ENCODE measurements at regions not wholly inside any gene's neighbourhood (a gene's known extent, or its start where the extent isn't known, plus 50 kb on each side); places are given as distances from the start of the nearest gene placed in this dataset.
"Not testable (repeated sequence)": the region's sequence is repeated elsewhere in the genome, so short reads cannot be mapped to it uniquely, and the experiment has no call there.

GRCh38 chr21:36261459-36261858 lies 58.5 kb upstream of the MORC3 start:
- ChIA-PET CTCF (no interaction called here), POLR2A (no interaction called here)
- no peak for DNase-seq (ENCODE audit: extremely low spot score)
- TF ChIP-seq NFRKB (IDR thresholded peaks at IDR 0.05) (no peak), SP1 (IDR thresholded peaks at IDR 0.05) (no peak), ZNF384 (IDR thresholded peaks at IDR 0.05) (no peak), SUZ12 (IDR thresholded peaks at IDR 0.05) (no peak), BHLHE40 (IDR thresholded peaks at IDR 0.05; ENCODE audit: borderline replicate concordance) (no peak), PKNOX1 (IDR thresholded peaks at IDR 0.05) (no peak), L3MBTL2 (conservative IDR thresholded peaks at IDR 0.05) (no peak), FOXA1 (IDR thresholded peaks at IDR 0.05) (no peak), FOXM1 (IDR thresholded peaks at IDR 0.05; ENCODE audit: borderline replicate concordance) (no peak), TARDBP (IDR thresholded peaks at IDR 0.05) (no peak), LEF1 (IDR thresholded peaks at IDR 0.05; ENCODE audit: borderline replicate concordance) (no peak), ARNT (IDR thresholded peaks at IDR 0.05) (no peak), CTBP1 (IDR thresholded peaks at IDR 0.05; ENCODE audit: borderline replicate concordance) (no peak), HDGF (IDR thresholded peaks at IDR 0.05; ENCODE audit: borderline replicate concordance) (no peak), FOXK2 (IDR thresholded peaks at IDR 0.05) (no peak), ELF4 (IDR thresholded peaks at IDR 0.05) (no peak)

GRCh38 chr21:36263797-36264196 lies 56.2 kb upstream of the MORC3 start:
- no peak for DNase-seq (ENCODE audit: extremely low spot score)
- no peak for TF ChIP-seq FOXA1 (IDR thresholded peaks at IDR 0.05)
- no peak for TF ChIP-seq NFRKB (IDR thresholded peaks at IDR 0.05)
- no peak for TF ChIP-seq BHLHE40 (IDR thresholded peaks at IDR 0.05; ENCODE audit: borderline replicate concordance)
- TF ChIP-seq SP1 (IDR thresholded peaks at IDR 0.05): no peak
- TF ChIP-seq SUZ12 (IDR thresholded peaks at IDR 0.05): no peak
- TF ChIP-seq ARNT (IDR thresholded peaks at IDR 0.05): no peak
- no peak for TF ChIP-seq TARDBP (IDR thresholded peaks at IDR 0.05)
- no peak for TF ChIP-seq ELF4 (IDR thresholded peaks at IDR 0.05)
- TF ChIP-seq PKNOX1 (IDR thresholded peaks at IDR 0.05): no peak
- no peak for TF ChIP-seq CTBP1 (IDR thresholded peaks at IDR 0.05; ENCODE audit: borderline replicate concordance)
- TF ChIP-seq FOXM1 (IDR thresholded peaks at IDR 0.05; ENCODE audit: borderline replicate concordance): no peak
- CTCF ChIA-PET: interaction anchor here (1.1 kb wide), 1 partner anchor 13 kb away, joined by 4 read pairs; no protein-coding TSS in a partner anchor
- POLR2A ChIA-PET: no interaction called here

GRCh38 chr21:36265431-36265830 lies 54.6 kb upstream of the MORC3 start:
- CTCF ChIA-PET: interaction anchor here (0.7 kb wide), 1 partner anchor 140 kb away, joined by 3 read pairs; no protein-coding TSS in a partner anchor
- TF ChIP-seq HDGF (IDR thresholded peaks at IDR 0.05; ENCODE audit: borderline replicate concordance) (no peak), TARDBP (IDR thresholded peaks at IDR 0.05) (no peak)
- no peak for DNase-seq (ENCODE audit: extremely low spot score)
- POLR2A ChIA-PET: no interaction called here

GRCh38 chr21:36267828-36268227 lies 52.2 kb upstream of the MORC3 start:
- CTCF ChIA-PET: interaction anchor here (0.7 kb wide), 1 partner anchor 21 kb away, joined by 3 read pairs; no protein-coding TSS in a partner anchor
- POLR2A ChIA-PET; DNase-seq (ENCODE audit: extremely low spot score): not testable (repeated sequence)

- POLR2A ChIA-PET; DNase-seq (ENCODE audit: extremely low spot score); CTCF ChIA-PET: not testable (repeated sequence)
Observed at GRCh38 chr21:36268264-36268663, 51.7 kb upstream of the MORC3 start.

Data from HEK293T (cell line).